ENCODE measurements at regions not wholly inside any gene's neighbourhood (a gene's known extent, or its start where the extent isn't known, plus 50 kb on each side); places are given as distances from the start of the nearest gene placed in this dataset.

DNA sequence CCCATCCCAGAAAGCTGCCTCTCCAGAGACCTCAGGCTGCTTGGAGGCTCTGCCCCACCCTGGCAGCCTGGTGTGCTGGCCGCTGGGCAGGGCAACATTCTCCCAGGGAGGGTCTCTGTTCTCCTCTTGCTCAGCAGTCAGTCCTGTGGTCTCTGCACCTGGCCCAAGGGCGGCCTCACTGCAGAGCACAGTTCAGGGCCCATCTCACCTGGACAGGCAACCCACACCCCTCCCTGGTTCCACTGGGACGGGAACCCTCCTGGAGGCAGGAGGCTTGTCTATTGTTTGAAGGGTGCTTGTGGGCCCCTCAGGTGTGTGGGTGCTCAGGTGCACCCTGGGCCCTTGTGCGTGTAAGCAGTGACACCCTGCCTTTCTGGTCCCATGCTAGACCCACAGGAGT lies 67.2 kb upstream of the OTOS start:
- WGBS, 2 experiments (ENCODE audit: extremely low coverage in 1 of 2, insufficient coverage in 1 of 2, insufficient read length in 1 of 2, insufficient replicate concordance in 2 of 2, low coverage in 1 of 2, low lambda C conversion rate in 2 of 2, missing lambda C conversion rate in 1 of 2), result 88% methylated on average over 4 of the region's 4 CpGs; no CpG with 5 or more reads in 1 of the 2 experiments
- Histone ChIP-seq H3K36me3 (ENCODE audit: control insufficient read depth in 2 of 4, insufficient read depth in 4 of 4, low read length in 3 of 4) (no peaks in the 10 kb centered on the region), H2AFZ (ENCODE audit: low read length) (no peak overlapping the region), H3K4me1 (replicated peaks in 1 of 4; ENCODE audit: control insufficient read depth in 3 of 4, insufficient read depth in 4 of 4, low read length in 3 of 4) (peaks cover 5 to 14% (median 7%) of the 10 kb centered on the region in 4 experiments), H3K4ac (replicated peaks; ENCODE audit: insufficient read length, low read depth, low read length) (no peak overlapping the region), H3K79me1 (ENCODE audit: low read depth, low read length) (no peaks in the 10 kb centered on the region), H3K27ac (ENCODE audit: low read depth, low read length) (no peak overlapping the region), H4K20me1 (replicated peaks in 1 of 2; ENCODE audit: control insufficient read depth in 1 of 2, insufficient read depth in 2 of 2, low read length in 2 of 2) (no peaks in the 10 kb centered on the region), H3K9me3 (ENCODE audit: insufficient read depth in 2 of 2, low read depth in 1 of 2, low read length in 1 of 2) (no peaks in the 10 kb centered on the region), H3K18ac (ENCODE audit: extremely low read depth, low read length) (no peak overlapping the region), H4K91ac (replicated peaks; ENCODE audit: insufficient read length, low read length) (no peak overlapping the region), H4K5ac (ENCODE audit: insufficient read length, low read depth, low read length) (no peak overlapping the region), H2BK20ac (ENCODE audit: low read length) (no peak overlapping the region), H3K4me3 (ENCODE audit: extremely low read depth in 1 of 4, insufficient read depth in 2 of 4, low read depth in 3 of 4, low read length in 4 of 4) (no peak overlapping the region), H2BK15ac (ENCODE audit: low read length) (no peak overlapping the region), H3K23ac (ENCODE audit: insufficient read length) (no peak overlapping the region), H3K4me2 (ENCODE audit: insufficient read depth in 1 of 2, low read depth in 2 of 2, low read length in 2 of 2) (no peak overlapping the region), H3K79me2 (ENCODE audit: control insufficient read depth in 1 of 2, insufficient read depth in 2 of 2, low read length in 2 of 2) (no peaks in the 10 kb centered on the region), H2BK120ac (replicated peaks; ENCODE audit: low read depth, low read length) (no peak overlapping the region), H2BK5ac (ENCODE audit: low read depth, low read length) (no peak overlapping the region), H3K56ac (replicated peaks; ENCODE audit: insufficient read length, low read depth, low read length) (no peak overlapping the region), H2BK12ac (ENCODE audit: low read depth, low read length) (no peak overlapping the region), H4K8ac (ENCODE audit: extremely low read depth, insufficient read depth, low read length) (no peak overlapping the region; the same call in 1 of the 2 replicates), H3K23me2 (ENCODE audit: low read depth, low read length) (no peaks in the 10 kb centered on the region), H3K14ac (ENCODE audit: insufficient read length) (no peak overlapping the region), H2AK5ac (ENCODE audit: low read depth, low read length) (peak overlapping the region; percentile 39; the same call in 1 of the 2 replicates), H3K9ac (replicated peaks in 1 of 4; ENCODE audit: extremely low read depth in 1 of 4, low read depth in 3 of 4, low read length in 3 of 4) (no peak overlapping the region), H3K27me3 (replicated peaks in 1 of 4; ENCODE audit: control insufficient read depth in 3 of 4, extremely low read depth in 1 of 4, insufficient read depth in 3 of 4, low read length in 3 of 4) (no peaks in the 10 kb centered on the region)
- CTCF ChIA-PET (ENCODE audit: partially characterized antibody), result no interaction called here
- FAIRE-seq (no peak), DNase-seq (ENCODE audit: low read depth in 1 of 2, low spot score in 2 of 2) (no peak)
- TF ChIP-seq CHD1 (IDR thresholded peaks at IDR 0.05; ENCODE audit: low read depth, low read length), result no peak
- TF ChIP-seq CBX8 (IDR thresholded peaks at IDR 0.05; ENCODE audit: borderline replicate concordance, low read depth, low read length), result no peak
- no peak for TF ChIP-seq POLR2AphosphoS5 (IDR thresholded peaks at IDR 0.05; ENCODE audit: low read depth, low read length)
- no peak for TF ChIP-seq MAFK (IDR thresholded peaks at IDR 0.05; ENCODE audit: low read depth, low read length)
- TF ChIP-seq CEBPB (IDR thresholded peaks at IDR 0.05; ENCODE audit: low read depth, low read length), result no peak
- TF ChIP-seq, protein P1, sequence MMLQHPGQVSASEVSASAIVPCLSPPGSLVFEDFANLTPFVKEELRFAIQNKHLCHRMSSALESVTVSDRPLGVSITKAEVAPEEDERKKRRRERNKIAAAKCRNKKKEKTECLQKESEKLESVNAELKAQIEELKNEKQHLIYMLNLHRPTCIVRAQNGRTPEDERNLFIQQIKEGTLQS (IDR thresholded peaks at IDR 0.05; ENCODE audit: insufficient read depth, low read depth, low read length), result no peak
- POLR2A ChIA-PET (ENCODE audit: partially characterized antibody), result no interaction called here

Data from H1 (cell line).